Coronary artery (tissue), 2 donors: ENCODE measurements at regions not wholly inside any gene's neighbourhood (a gene's known extent, or its start where the extent isn't known, plus 50 kb on each side); places are given as distances from the start of the nearest gene placed in this dataset.

Source experiments
- DNase-seq: peaks from one replicate; pipeline ENCODE4 v3.0.0-alpha.2; 2017; ENCODE audit warnings: low spot score
- H3K27ac ChIP-seq, 2 donors: fragments of 200-600 bp; sonication (generic); one replicate each; pipeline ENCODE4 v1.5.1; 2016 to 2019
- H3K4me3 ChIP-seq: fragments of 200-600 bp; sonication (generic); 2 replicates; pipeline ENCODE4 v1.5.1; 2016; ENCODE audit warnings: mild to moderate bottlenecking, moderate library complexity
- TF ChIP-seq, protein P1 (sequence below): fragments of 200-600 bp; sonication (generic); IDR thresholded peaks from one replicate; pipeline ENCODE4 v1.5.1; 2019; ENCODE audit warnings: antibody characterized with exemption

DNA sequence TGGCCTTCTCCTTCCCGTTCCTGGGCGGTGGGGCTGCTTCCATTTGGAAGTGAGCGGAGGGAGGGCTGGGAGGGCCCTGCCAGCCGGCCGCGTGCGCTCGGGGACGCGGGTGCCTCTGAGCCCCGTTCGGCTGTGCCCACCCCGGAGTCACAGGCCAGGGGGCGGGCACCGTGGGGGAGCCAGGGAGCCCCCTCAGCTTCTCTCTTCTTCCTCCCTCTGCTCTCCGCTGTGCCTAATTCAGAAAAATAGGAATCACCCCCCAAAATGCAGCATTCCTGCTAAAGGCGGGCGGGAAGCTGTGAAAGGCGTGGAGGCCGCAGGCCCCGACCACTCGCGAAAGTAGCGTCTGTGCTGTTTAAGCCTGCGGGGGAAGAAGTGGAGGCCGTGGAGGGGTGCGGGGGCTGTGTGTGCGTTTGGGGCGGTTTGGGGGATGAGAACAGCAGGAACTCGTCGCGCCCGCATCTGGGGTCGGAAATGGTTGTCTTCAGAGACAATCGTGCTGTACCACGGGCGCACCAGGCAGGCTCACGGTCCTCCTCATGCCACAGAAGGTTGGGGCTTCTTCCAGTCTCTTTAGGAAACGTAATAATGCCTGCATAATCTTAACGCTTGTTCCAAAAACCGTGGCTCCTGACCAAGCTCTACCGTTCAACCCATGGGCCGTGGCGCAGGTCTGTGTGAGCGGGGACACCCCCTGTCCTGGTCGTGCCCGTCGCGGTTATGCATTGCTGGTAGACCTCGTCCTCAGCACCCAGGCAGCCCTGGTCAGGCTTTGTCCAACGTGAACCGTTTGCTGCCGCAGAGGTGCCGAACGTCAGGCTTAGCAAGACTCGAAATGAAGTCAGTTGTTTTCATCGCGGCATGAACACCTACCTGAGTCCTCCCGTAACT is 110.4 kb upstream of the SOX1 start:
- no peak overlapping the region for H3K4me3 ChIP-seq
- TF ChIP-seq, protein P1, sequence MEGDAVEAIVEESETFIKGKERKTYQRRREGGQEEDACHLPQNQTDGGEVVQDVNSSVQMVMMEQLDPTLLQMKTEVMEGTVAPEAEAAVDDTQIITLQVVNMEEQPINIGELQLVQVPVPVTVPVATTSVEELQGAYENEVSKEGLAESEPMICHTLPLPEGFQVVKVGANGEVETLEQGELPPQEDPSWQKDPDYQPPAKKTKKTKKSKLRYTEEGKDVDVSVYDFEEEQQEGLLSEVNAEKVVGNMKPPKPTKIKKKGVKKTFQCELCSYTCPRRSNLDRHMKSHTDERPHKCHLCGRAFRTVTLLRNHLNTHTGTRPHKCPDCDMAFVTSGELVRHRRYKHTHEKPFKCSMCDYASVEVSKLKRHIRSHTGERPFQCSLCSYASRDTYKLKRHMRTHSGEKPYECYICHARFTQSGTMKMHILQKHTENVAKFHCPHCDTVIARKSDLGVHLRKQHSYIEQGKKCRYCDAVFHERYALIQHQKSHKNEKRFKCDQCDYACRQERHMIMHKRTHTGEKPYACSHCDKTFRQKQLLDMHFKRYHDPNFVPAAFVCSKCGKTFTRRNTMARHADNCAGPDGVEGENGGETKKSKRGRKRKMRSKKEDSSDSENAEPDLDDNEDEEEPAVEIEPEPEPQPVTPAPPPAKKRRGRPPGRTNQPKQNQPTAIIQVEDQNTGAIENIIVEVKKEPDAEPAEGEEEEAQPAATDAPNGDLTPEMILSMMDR, result no peak
- peak; percentile 40 for DNase-seq
- H3K27ac ChIP-seq, result no peak overlapping the region

- Histone ChIP-seq H3K4me3 (no peak overlapping the region), H3K27ac (no peak overlapping the region)
- DNase-seq, result peak; percentile 12
- TF ChIP-seq, protein P1, result no peak
These were observed 109.0 kb upstream of the SOX1 start for GRCh38 chr13:111957913-111958450.

GRCh38 chr13:111958612-111959395 is 108.1 kb upstream of the SOX1 start:
- H3K4me3 ChIP-seq, result no peak overlapping the region
- TF ChIP-seq, protein P1, result no peak
- peak; percentile 14 for DNase-seq
- no peak overlapping the region for H3K27ac ChIP-seq

GRCh38 chr13:111960152-111960772 is 106.7 kb upstream of the SOX1 start:
- H3K27ac ChIP-seq, result no peak overlapping the region
- TF ChIP-seq, protein P1, result no peak
- no peak for DNase-seq
- H3K4me3 ChIP-seq, result no peak overlapping the region

GRCh38 chr13:111961236-111961635 is 105.7 kb upstream of the SOX1 start:
- Histone ChIP-seq H3K27ac (no peak overlapping the region), H3K4me3 (no peak overlapping the region)
- DNase-seq, result no peak
- TF ChIP-seq, protein P1, result no peak

- TF ChIP-seq, protein P1, result no peak
- no peak overlapping the region for H3K27ac ChIP-seq
- H3K4me3 ChIP-seq, result no peak overlapping the region
- no peak for DNase-seq
These were observed 105.2 kb upstream of the SOX1 start for GRCh38 chr13:111961651-111962192.
